AG09309 (cell line): ENCODE measurements at regions not wholly inside any gene's neighbourhood (a gene's known extent, or its start where the extent isn't known, plus 50 kb on each side); places are given as distances from the start of the nearest gene placed in this dataset.

ENCODE experiments used
- DNase-seq: peaks from one replicate; pipeline ENCODE4 v3.0.0-alpha.2; 2010; ENCODE audit warnings: low read depth
- H3K4me3 ChIP-seq: 2 replicates; pipeline ENCODE4 v1.5.1; 2011; ENCODE audit warnings: mild to moderate bottlenecking, low read depth, low read length, moderate library complexity; ENCODE audit not compliant: control insufficient read depth
- CTCF ChIP-seq: IDR thresholded peaks from 2 replicates; pipeline ENCODE4 v1.5.1; 2011; ENCODE audit warnings: mild to moderate bottlenecking, low read depth, low read length, inconsistent platforms; ENCODE audit not compliant: insufficient read depth, control insufficient read depth; ENCODE audit errors: missing control alignments

- no peak for TF ChIP-seq CTCF
- DNase-seq = no peak
- H3K4me3 ChIP-seq = no peak overlapping the region
Observed at GRCh38 chr2:21812766-21813165, 689.0 kb downstream of the TDRD15 start.

GRCh38 chr2:21814588-21815149 lies 690.9 kb downstream of the TDRD15 start:
- no peak for TF ChIP-seq CTCF
- DNase-seq = no peak
- no peak overlapping the region for H3K4me3 ChIP-seq

GRCh38 chr2:21818212-21818795 lies 694.5 kb downstream of the TDRD15 start:
- DNase-seq = no peak
- TF ChIP-seq CTCF = no peak

GRCh38 chr2:21819454-21819853 lies 695.7 kb downstream of the TDRD15 start:
- no peak for DNase-seq
- no peak for TF ChIP-seq CTCF
- H3K4me3 ChIP-seq = no peak overlapping the region

More at GRCh38 chr2:21818212-21818795, 694.5 kb downstream of the TDRD15 start:
- no peak overlapping the region for H3K4me3 ChIP-seq

GRCh38 chr2:21820271-21820670 lies 696.5 kb downstream of the TDRD15 start:
- no peak for DNase-seq
- H3K4me3 ChIP-seq = no peak overlapping the region
- no peak for TF ChIP-seq CTCF

GRCh38 chr2:21821672-21822227 lies 698.0 kb downstream of the TDRD15 start:
- no peak for TF ChIP-seq CTCF
- no peak overlapping the region for H3K4me3 ChIP-seq
- no peak for DNase-seq

GRCh38 chr2:21822505-21822904 lies 698.7 kb downstream of the TDRD15 start:
- no peak overlapping the region for H3K4me3 ChIP-seq
- DNase-seq = no peak
- TF ChIP-seq CTCF = no peak
